Gastroesophageal sphincter (tissue), 4 donors: ENCODE measurements at regions not wholly inside any gene's neighbourhood (a gene's known extent, or its start where the extent isn't known, plus 50 kb on each side); places are given as distances from the start of the nearest gene placed in this dataset.

ENCODE experiments used
- ATAC-seq: fragments of 150-250 bp; one replicate; pipeline ENCODE4 v1.9.1; 2016; ENCODE audit warnings: mild to moderate bottlenecking, moderate library complexity
- H3K27ac ChIP-seq, 4 donors: fragments of 200-600 bp; sonication (generic) in 3 of 4; 1 replicate in 3 of 4; 2 replicates in 1 of 4; pipeline ENCODE4 v1.5.1; 2016 to 2019
- H3K27me3 ChIP-seq: fragments of 200-600 bp; sonication (generic); one replicate; pipeline ENCODE4 v1.5.1; 2019
- H3K36me3 ChIP-seq, 2 donors: fragments of 200-600 bp; sonication (generic); one replicate each; pipeline ENCODE4 v1.5.1; 2019; ENCODE audit warnings: control low read depth in 1 of 2
- H3K4me1 ChIP-seq, 3 donors: fragments of 200-600 bp; sonication (generic); 1 replicate in 2 of 3; 2 replicates in 1 of 3; pipeline ENCODE4 v1.5.1; 2016 to 2019; ENCODE audit warnings: control low read depth in 2 of 3
- H3K4me3 ChIP-seq, 2 donors: fragments of 200-600 bp; sonication (generic); one replicate each; pipeline ENCODE4 v1.5.1; 2019; ENCODE audit warnings: mild to moderate bottlenecking in 1 of 2, moderate library complexity in 1 of 2
- H3K9me3 ChIP-seq, 3 donors: fragments of 200-600 bp; sonication (generic); one replicate each; pipeline ENCODE4 v1.5.1; 2017 to 2019; ENCODE audit warnings: control low read depth in 2 of 3
- CTCF ChIP-seq, 4 experiments: fragments of 200-600 bp in 2 of 4; fragments of 450-650 bp in 2 of 4; sonication (generic) in 1 of 4; IDR thresholded peaks; one replicate each; pipeline ENCODE4 v1.5.1; 2017 to 2019; ENCODE audit warnings: antibody characterized with exemption in 4 of 4, mild to moderate bottlenecking in 2 of 4, moderate library complexity in 2 of 4
- EP300 ChIP-seq: sonication (generic); formaldehyde crosslinking; IDR thresholded peaks from one replicate; pipeline ENCODE4 v1.6.1; 2017; ENCODE audit warnings: antibody characterized with exemption, mild to moderate bottlenecking
- POLR2A ChIP-seq, 2 donors: fragments of 450-650 bp; IDR thresholded peaks; one replicate each; pipeline ENCODE4 v1.6.1; 2017; ENCODE audit warnings: antibody characterized with exemption in 2 of 2, mild to moderate bottlenecking in 2 of 2, moderate library complexity in 1 of 2
- POLR2AphosphoS5 ChIP-seq: sonication (generic); formaldehyde crosslinking; IDR thresholded peaks from one replicate; pipeline ENCODE4 v1.6.1; 2017; ENCODE audit warnings: antibody characterized with exemption
- WGBS, 2 donors: methylation state at CpG; one replicate each; pipeline ENCODE4 v1.1.5; 2018; ENCODE audit warnings: low coverage in 1 of 2; 5-methylcytosine and 5-hydroxymethylcytosine counted together

- no peaks in the 10 kb centered on the region for H3K27me3 ChIP-seq
- WGBS, 2 donors, result 9 to 21% methylated on average over 3 of the region's 3 CpGs
- H3K4me1 ChIP-seq, result peaks cover 6 to 15% (median 7%) of the 10 kb centered on the region in 3 donors
- no peaks in the 10 kb centered on the region for H3K9me3 ChIP-seq
- no peaks in the 10 kb centered on the region for H3K36me3 ChIP-seq
- ATAC-seq, result peak; percentile 97
- H3K27ac ChIP-seq, result peak overlapping the region; percentile 39 to 66 (median 64)
- H3K4me3 ChIP-seq, result no peak overlapping the region
- TF ChIP-seq POLR2AphosphoS5, result peak; percentile 50
- no peak for TF ChIP-seq POLR2A (IDR thresholded peaks at IDR 0.05)
These were observed 322.3 kb downstream of the DUSP10 start for GRCh38 chr1:221419513-221420095.

GRCh38 chr1:221429264-221429663 is 312.6 kb downstream of the DUSP10 start:
- no peak for TF ChIP-seq POLR2AphosphoS5
- TF ChIP-seq CTCF (IDR thresholded peaks at IDR 0.05), result no peak
- TF ChIP-seq POLR2A (IDR thresholded peaks at IDR 0.05), result no peak
- H3K27ac ChIP-seq, result no peak overlapping the region
- peaks cover 0 to 17% (median 0%) of the 10 kb centered on the region in 3 donors for H3K9me3 ChIP-seq
- H3K27me3 ChIP-seq, result no peaks in the 10 kb centered on the region
- no peaks in the 10 kb centered on the region for H3K4me1 ChIP-seq
- WGBS, 2 donors, result 86 to 87% methylated on average over 1 of the region's 1 CpG
- no peak overlapping the region for H3K4me3 ChIP-seq
- no peak for ATAC-seq
- H3K36me3 ChIP-seq, result no peaks in the 10 kb centered on the region

- Histone ChIP-seq H3K9me3 (peaks cover 0 to 17% (median 0%) of the 10 kb centered on the region in 3 donors), H3K27ac (no peak overlapping the region), H3K27me3 (no peaks in the 10 kb centered on the region), H3K36me3 (no peaks in the 10 kb centered on the region), H3K4me3 (no peak overlapping the region), H3K4me1 (peaks cover 0 to 5% (median 0%) of the 10 kb centered on the region in 3 donors)
- no peak for ATAC-seq
- no peak for TF ChIP-seq POLR2A (IDR thresholded peaks at IDR 0.05)
- no peak for TF ChIP-seq EP300
- TF ChIP-seq POLR2AphosphoS5, result no peak
- 89% methylated on average over 4 of the region's 4 CpGs for WGBS, 2 donors
These were observed 311.5 kb downstream of the DUSP10 start for GRCh38 chr1:221430152-221430960.

GRCh38 chr1:221431068-221431651 is 310.7 kb downstream of the DUSP10 start:
- 44 to 55% methylated on average over 2 of the region's 2 CpGs for WGBS, 2 donors
- peaks cover 0 to 8% (median 3%) of the 10 kb centered on the region in 3 donors for H3K4me1 ChIP-seq
- H3K27ac ChIP-seq, result no peak overlapping the region
- no peak for ATAC-seq
- no peaks in the 10 kb centered on the region for H3K36me3 ChIP-seq
- no peak overlapping the region for H3K4me3 ChIP-seq
- H3K27me3 ChIP-seq, result no peaks in the 10 kb centered on the region
- H3K9me3 ChIP-seq, result peaks cover 0 to 9% (median 0%) of the 10 kb centered on the region in 3 donors
- TF ChIP-seq POLR2AphosphoS5, result no peak
- TF ChIP-seq CTCF (IDR thresholded peaks at IDR 0.05), result peak in 1 of 4 experiments; percentile 47

- peaks cover 0 to 8% (median 3%) of the 10 kb centered on the region in 3 donors for H3K4me1 ChIP-seq
- H3K36me3 ChIP-seq, result no peaks in the 10 kb centered on the region
- peaks cover 0 to 1% (median 0%) of the 10 kb centered on the region in 3 donors for H3K9me3 ChIP-seq
- no peaks in the 10 kb centered on the region for H3K27me3 ChIP-seq
- TF ChIP-seq EP300, result no peak
- no peak for TF ChIP-seq CTCF (IDR thresholded peaks at IDR 0.05)
- no peak for TF ChIP-seq POLR2A (IDR thresholded peaks at IDR 0.05)
- no peak for TF ChIP-seq POLR2AphosphoS5
- H3K27ac ChIP-seq, result no peak overlapping the region
- no peak for ATAC-seq
- H3K4me3 ChIP-seq, result no peak overlapping the region
These were observed 309.9 kb downstream of the DUSP10 start for GRCh38 chr1:221431961-221432360.
